Coronary artery (tissue), 2 donors: ENCODE measurements at regions not wholly inside any gene's neighbourhood (a gene's known extent, or its start where the extent isn't known, plus 50 kb on each side); places are given as distances from the start of the nearest gene placed in this dataset.

Source experiments
- DNase-seq: peaks from one replicate; pipeline ENCODE4 v3.0.0-alpha.2; 2017; ENCODE audit warnings: low spot score
- H3K27ac ChIP-seq, 2 donors: fragments of 200-600 bp; sonication (generic); one replicate each; pipeline ENCODE4 v1.5.1; 2016 to 2019
- H3K4me3 ChIP-seq: fragments of 200-600 bp; sonication (generic); 2 replicates; pipeline ENCODE4 v1.5.1; 2016; ENCODE audit warnings: mild to moderate bottlenecking, moderate library complexity
- CTCF ChIP-seq: fragments of 200-600 bp; sonication (generic); IDR thresholded peaks from one replicate; pipeline ENCODE4 v1.5.1; 2019; ENCODE audit warnings: antibody characterized with exemption

- H3K4me3 ChIP-seq = no peak overlapping the region
- TF ChIP-seq CTCF = no peak
- no peak overlapping the region for H3K27ac ChIP-seq
- no peak for DNase-seq
Measured at GRCh38 chr6:153618371-153619322, 420.4 kb upstream of the OPRM1 start.

DNA sequence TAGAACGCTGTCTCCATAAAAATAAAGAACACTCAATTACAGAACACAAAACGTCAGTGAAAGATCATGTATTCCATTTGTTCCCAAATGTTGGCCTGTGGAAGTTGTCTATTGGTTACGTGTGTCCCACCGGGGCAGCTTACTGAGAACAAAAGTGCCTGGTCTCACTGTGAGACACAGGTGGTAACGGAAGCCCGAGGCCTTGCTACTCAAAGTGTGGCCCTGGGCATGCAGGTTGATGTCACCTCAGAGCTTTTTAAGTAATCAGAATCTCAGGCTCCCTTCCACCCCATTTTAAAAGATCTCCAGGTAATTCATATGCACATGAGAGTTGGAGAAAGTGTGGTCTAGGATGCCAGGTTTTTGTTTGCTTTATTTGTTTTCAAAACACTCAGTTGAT, 422.5 kb upstream of the OPRM1 start:
- no peak for TF ChIP-seq CTCF
- DNase-seq = no peak
- Histone ChIP-seq H3K4me3 (no peak overlapping the region), H3K27ac (no peak overlapping the region)

DNA sequence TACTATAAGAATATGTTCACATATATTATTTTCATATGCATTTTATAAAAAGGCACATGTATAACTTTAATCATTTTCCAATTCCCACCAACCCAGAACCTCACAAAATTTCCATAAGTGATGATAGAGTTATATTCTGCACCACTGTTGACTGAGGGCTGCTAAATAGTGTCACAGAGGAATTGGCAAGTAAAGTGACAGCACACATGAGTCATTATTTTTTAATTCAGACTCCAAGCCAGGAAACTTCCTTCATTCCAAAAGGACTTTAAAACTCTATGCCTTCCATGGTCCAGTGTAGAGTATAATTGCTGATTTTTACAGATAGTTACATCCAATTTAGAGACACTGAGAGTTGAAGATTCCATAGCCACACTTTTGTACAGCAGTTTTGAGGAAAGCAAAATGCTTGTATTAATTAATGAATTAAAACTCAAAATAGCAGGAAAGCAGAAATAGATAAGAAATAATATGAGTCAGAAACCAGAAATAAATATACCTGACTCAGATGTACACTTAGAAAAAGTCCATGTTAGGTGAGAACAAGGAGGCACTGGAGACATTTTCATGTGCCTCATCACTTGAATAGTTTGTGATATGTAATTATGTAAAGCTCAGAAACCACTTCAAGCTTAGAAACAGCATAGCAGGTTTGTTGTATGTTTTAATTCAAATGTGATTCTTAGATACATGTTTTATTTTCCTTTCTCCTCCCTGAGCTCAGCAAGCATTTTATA, 425.2 kb upstream of the OPRM1 start:
- DNase-seq = no peak
- TF ChIP-seq CTCF = no peak
- Histone ChIP-seq H3K27ac (no peak overlapping the region), H3K4me3 (no peak overlapping the region)

GRCh38 chr6:153602401-153602800, 436.6 kb upstream of the OPRM1 start:
- DNase-seq = no peak
- Histone ChIP-seq H3K4me3 (no peak overlapping the region), H3K27ac (no peak overlapping the region)
- no peak for TF ChIP-seq CTCF

DNA sequence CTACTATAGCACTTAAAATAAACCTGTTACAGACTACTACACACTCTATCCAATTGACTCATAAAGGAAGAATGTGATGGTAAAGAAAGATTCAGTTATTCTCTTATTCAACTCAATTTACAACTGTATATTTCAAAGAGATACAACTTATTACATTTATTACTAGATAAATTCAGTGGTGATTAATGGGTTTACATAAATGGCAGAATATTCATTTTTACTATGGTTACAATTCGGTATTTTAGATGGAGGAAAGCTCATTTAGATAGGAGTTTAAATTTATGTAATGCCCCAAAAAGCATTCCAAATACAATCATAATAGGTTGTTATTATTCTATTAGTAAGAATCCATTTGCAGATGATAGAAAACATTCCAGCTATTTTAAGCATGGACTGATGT, 439.1 kb upstream of the OPRM1 start:
- Histone ChIP-seq H3K27ac (no peak overlapping the region), H3K4me3 (no peak overlapping the region)
- DNase-seq = no peak
- no peak for TF ChIP-seq CTCF

- Histone ChIP-seq H3K4me3 (no peak overlapping the region), H3K27ac (no peak overlapping the region)
- no peak for DNase-seq
- no peak for TF ChIP-seq CTCF
Measured at GRCh38 chr6:153595903-153596302, 443.1 kb upstream of the OPRM1 start.
